SKM-1 treated with dmso at 0.1 percent for 144 hours (cell line): ENCODE measurements at regions not wholly inside any gene's neighbourhood (a gene's known extent, or its start where the extent isn't known, plus 50 kb on each side); places are given as distances from the start of the nearest gene placed in this dataset.
"Not testable (repeated sequence)": the region's sequence is repeated elsewhere in the genome, so short reads cannot be mapped to it uniquely, and the experiment has no call there.

Source experiments
- DNase-seq: peaks from one replicate; lab custom pipeline; 2025; ENCODE audit not compliant: unreplicated experiment; lab: John Stamatoyannopoulos, UW

- no peak for DNase-seq
These were observed 89.8 kb upstream of the MAP3K7 start for GRCh38 chr6:90676516-90677300.

GRCh38 chr6:90675107-90675506 is 88.2 kb upstream of the MAP3K7 start:
- not testable (repeated sequence) for DNase-seq

DNA sequence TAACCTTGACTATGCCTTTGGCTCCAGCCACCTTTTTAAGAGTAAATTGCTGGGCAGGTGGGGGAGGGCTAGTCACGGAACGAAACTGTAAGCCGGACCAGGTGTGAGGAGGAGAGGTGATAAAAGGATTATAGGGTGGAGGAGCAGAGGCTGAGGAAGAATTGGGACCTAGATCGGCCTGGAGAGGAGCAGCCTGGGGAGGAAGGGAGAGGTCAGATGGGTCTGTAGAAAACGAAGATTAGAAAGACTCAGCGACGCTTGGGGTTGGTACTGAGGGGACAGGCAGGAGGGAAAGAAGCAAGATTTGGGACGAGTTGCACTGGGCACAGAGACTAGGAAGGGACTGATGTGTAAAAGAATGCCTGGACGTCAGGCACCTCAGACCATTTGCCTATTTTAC is 87.2 kb upstream of the MAP3K7 start:
- DNase-seq, result not testable (repeated sequence)

- DNase-seq, result no peak
These were observed 83.0 kb upstream of the MAP3K7 start for GRCh38 chr6:90669846-90670245.

DNA sequence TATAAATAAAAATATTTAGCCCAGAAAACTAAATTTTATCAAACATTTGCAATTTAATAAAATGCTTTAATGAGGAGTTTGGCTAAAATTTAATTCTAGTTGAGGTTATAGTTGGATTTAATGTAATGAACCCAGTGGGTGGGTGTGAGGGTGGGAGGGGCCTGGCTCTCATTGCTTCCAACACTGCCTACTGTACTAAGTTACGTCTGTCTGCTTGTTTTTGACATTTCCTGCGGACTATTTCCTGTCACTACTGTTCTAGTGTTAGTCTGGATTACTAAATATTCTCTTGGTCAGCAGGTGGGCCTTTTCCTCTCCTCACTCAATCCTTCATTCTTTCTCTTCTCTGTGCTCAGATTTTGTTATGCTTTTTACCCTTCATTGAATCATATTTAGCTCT is 82.5 kb upstream of the MAP3K7 start:
- no peak for DNase-seq

- no peak for DNase-seq
These were observed 81.3 kb upstream of the MAP3K7 start for GRCh38 chr6:90668141-90668540.

DNA sequence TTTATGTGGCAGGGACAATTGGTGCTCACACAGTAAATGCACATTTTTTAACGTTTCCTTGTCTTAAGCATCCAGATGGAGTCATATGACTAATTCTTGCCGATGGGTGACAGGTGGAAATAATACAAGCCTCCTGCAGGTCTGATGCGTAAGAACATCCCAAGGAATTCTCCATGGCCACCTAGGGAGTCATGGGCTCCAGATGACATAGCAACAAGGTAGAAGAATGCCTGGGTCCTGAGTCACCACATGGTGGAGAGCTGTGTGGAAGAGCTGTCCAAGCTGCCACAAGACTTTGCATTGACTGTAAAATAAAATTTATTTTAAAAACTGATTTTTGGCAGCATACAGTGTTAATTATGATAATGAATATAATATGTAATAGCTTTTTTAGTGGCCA is 77.0 kb upstream of the MAP3K7 start:
- no peak for DNase-seq

DNA sequence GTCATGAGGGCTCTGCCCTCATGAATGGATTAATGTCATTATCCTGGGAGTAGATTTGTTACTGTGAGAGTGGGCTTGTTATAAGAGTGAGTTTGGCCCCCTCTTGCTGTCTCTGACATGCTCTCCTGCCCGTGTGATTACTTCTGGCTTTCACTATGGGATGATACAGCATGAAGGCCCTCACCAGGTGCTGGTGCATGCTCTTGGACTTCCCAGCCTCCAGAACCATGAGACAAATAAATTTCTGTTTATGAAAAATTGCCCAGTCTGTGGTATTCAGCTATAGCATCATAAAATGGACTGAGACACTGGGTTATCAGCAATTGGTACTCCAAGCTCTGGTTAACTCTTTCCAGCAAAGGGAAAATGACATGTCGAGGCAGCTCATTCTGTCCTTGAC is 76.2 kb upstream of the MAP3K7 start:
- no peak for DNase-seq

DNA sequence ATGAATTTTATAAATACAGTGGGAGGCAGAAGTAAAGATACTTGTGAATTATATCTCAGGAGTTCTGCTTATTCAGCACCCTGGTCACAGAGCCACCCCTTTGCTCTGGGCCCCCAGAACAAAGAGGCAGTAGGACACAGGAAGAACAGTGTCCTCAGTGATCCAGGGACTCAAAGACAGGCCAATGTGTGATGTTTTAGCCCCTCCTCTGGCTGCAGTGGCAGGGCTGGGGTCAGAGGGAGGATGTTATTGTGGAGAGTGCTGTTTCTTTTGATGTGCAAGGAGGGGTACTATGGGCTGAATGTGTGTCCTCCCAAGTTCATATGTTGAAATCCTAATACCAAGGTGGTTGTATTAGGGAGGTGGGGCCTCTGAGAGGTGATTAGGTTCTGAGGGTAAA is 74.1 kb upstream of the MAP3K7 start:
- no peak for DNase-seq

DNA sequence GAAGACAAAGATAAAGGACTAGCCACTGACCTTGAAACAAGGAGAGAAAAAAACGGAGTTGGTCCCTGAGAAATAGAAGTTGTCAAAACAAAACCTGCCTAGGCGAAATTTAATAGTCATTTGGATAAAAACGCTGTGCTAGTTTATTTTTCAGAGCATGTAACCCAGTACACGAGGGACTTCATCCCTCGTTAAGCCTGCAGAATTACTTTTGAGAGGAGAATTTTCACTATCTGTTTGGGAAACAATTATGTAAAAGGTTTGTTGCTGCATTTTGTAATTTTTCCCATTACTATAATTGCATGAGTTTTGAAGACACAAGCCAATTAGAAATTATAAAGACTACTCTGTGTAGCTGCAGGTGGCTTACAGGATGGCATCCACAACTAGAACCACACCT is 71.6 kb upstream of the MAP3K7 start:
- DNase-seq, result no peak

DNA sequence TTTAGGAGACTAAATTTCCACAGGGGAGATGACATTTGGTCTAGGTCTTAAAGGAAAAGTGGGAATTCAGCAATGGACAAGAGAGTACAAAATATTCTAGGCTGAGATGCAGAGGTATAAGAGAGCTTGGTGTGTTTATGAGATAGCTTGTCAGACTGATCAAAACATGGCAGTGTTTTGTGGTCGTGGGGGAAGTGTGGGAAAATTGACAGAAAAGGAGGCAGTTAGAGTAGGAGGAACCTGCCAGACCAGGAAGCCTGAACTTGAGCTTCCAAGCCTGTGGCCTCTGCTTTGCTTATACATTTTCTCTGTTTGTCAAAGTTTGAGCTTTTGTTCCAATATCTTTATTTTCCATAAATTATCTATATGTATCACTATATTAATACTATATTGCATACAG is 69.5 kb upstream of the MAP3K7 start:
- DNase-seq, result no peak

DNA sequence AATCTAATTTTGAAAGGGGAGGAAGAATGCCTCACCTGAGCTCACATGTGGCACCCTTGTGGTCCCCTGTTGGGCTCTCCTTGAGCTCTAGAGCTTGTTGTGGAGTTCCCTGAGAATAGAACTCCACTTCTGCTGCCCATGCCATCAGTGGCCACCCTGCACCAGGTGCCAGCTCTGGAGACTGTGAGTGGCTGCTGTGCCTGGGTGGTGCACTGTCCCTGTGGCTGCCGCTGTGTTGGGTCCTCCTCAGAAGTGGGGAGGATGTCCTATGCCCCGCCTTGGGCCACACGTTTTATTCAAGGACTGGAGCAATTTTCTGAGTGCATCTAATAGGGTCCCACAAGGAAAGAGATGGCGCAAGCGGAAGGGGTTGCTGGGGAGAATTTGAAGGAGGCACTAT is 67.9 kb upstream of the MAP3K7 start:
- DNase-seq, result no peak

- DNase-seq, result no peak
These were observed 67.3 kb upstream of the MAP3K7 start for GRCh38 chr6:90654166-90654565.

- no peak for DNase-seq
These were observed 66.9 kb upstream of the MAP3K7 start for GRCh38 chr6:90653750-90654149.

GRCh38 chr6:90650041-90650940 is 63.4 kb upstream of the MAP3K7 start:
- no peak for DNase-seq

- DNase-seq, result no peak
These were observed 62.0 kb upstream of the MAP3K7 start for GRCh38 chr6:90648873-90649272.

DNA sequence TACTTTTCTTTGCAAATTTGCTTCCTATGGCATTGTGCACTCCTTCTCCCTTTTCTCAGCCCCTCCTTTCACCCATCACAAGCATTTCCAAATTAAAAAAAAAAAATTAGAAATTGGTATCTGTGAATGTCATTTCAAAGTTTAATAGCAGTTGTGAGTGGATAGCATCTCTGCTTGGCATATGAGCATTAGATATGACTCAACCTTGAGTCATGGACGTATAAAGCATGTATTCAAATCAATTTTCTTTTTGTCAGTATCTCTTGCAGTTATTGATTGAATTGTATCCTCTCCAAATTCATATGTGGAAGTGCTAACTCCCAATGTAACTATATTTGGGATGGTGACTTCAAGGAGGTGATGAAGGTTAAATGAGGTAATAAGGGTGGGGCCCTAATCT is 60.1 kb upstream of the MAP3K7 start:
- no peak for DNase-seq

DNA sequence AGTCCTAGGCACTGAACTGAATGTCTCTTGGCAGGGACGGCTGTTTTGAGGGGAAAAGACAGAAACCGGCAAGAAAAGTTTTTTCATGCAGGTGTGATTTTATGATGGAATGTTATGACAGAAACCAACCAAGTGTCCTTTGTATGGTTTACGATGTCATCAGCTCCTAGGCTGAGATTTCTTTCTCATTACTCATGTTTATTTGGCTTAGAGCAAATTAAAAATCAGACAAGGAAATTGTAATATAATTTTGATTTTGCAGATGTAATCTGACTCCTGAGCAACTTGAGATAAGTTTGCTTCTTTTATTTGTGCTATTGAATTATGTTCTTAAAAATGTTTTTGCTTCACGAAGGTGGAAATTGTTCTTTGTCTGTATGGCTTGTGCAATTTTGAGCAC is 58.8 kb upstream of the MAP3K7 start:
- DNase-seq, result no peak

- DNase-seq, result no peak
These were observed 57.6 kb upstream of the MAP3K7 start for GRCh38 chr6:90644492-90644891.

DNA sequence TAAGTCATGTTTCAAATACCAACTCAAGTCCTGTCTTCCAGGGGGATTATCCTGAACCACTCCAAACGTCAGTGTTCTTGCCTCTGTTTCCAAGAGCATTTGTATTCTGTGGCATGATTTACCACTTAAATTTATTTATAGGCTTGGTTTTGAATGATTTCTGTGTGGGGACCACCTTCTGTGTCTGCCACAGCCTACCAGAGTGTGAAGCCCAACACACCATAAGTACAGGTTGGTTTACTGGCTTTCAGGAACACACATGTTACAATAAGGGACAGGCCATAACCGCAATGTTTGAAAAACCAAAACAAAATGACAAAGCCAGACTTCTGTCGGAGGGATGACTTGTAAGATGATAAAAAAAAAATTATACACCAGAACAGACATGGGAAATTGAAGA is 56.5 kb upstream of the MAP3K7 start:
- no peak for DNase-seq

DNA sequence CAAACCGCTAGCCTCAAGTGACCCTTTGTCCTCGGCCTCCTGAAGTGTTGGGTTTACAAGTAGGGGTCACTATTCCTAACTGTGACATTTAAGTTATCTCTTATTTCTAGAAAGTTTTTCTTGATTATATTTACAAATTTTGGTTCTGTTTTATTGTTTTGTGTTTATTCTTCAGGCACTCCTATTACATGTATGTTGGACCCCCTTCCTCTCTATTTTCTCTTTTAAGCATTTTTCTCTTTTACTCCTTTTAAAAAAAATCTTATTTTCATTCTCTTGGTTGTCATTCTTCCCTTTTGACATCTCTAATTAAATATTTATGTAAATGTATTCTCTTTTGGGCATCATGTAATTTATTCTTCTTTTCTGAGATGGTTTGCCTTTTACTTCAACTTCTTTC is 50.4 kb upstream of the MAP3K7 start:
- no peak for DNase-seq
